ENCODE measurements at regions not wholly inside any gene's neighbourhood (a gene's known extent, or its start where the extent isn't known, plus 50 kb on each side); places are given as distances from the start of the nearest gene placed in this dataset.

GRCh38 chr3:117122609-117123008 is 413.0 kb downstream of the TUSC7 start:
- no peaks in the 10 kb centered on the region for H3K9me3 Mint-ChIP-seq
- H3K4me3 Mint-ChIP-seq = no peak overlapping the region
- peaks cover under 1% of the 10 kb centered on the region for H3K27me3 Mint-ChIP-seq (ENCODE audit: low read depth, poor library complexity)

GRCh38 chr3:117126460-117126859 is 416.9 kb downstream of the TUSC7 start:
- Mint-ChIP-seq H3K4me1 (peaks cover 60% of the 10 kb centered on the region), H3K27ac (no peak overlapping the region), H3K36me3 (ENCODE audit: low read depth) (no peaks in the 10 kb centered on the region), H3K4me3 (no peak overlapping the region), H3K27me3 (ENCODE audit: low read depth, poor library complexity) (no peaks in the 10 kb centered on the region), H3K9me3 (no peaks in the 10 kb centered on the region)
- DNase-seq = no peak
- TF ChIP-seq CTCF (IDR thresholded peaks at IDR 0.05) = no peak

More at GRCh38 chr3:117122609-117123008, 413.0 kb downstream of the TUSC7 start:
- TF ChIP-seq CTCF (IDR thresholded peaks at IDR 0.05) = no peak
- H3K4me1 Mint-ChIP-seq = peaks cover 34% of the 10 kb centered on the region
- H3K36me3 Mint-ChIP-seq (ENCODE audit: low read depth) = no peaks in the 10 kb centered on the region
- H3K27ac Mint-ChIP-seq = no peak overlapping the region
- DNase-seq = no peak

- no peak for DNase-seq
These were observed 417.5 kb downstream of the TUSC7 start for GRCh38 chr3:117126946-117127546.

GRCh38 chr3:117128133-117128532 is 418.6 kb downstream of the TUSC7 start:
- no peak for DNase-seq
- Mint-ChIP-seq H3K9me3 (no peaks in the 10 kb centered on the region), H3K4me1 (peaks cover 60% of the 10 kb centered on the region), H3K36me3 (ENCODE audit: low read depth) (no peaks in the 10 kb centered on the region), H3K27me3 (ENCODE audit: low read depth, poor library complexity) (no peaks in the 10 kb centered on the region), H3K4me3 (no peak overlapping the region), H3K27ac (no peak overlapping the region)
- no peak for TF ChIP-seq CTCF (IDR thresholded peaks at IDR 0.05)

More at GRCh38 chr3:117126946-117127546, 417.5 kb downstream of the TUSC7 start:
- Mint-ChIP-seq H3K4me1 (peaks cover 60% of the 10 kb centered on the region), H3K27me3 (ENCODE audit: low read depth, poor library complexity) (no peaks in the 10 kb centered on the region), H3K36me3 (ENCODE audit: low read depth) (no peaks in the 10 kb centered on the region), H3K27ac (no peak overlapping the region), H3K4me3 (no peak overlapping the region), H3K9me3 (no peaks in the 10 kb centered on the region)
- no peak for TF ChIP-seq CTCF (IDR thresholded peaks at IDR 0.05)

GRCh38 chr3:117128872-117129271 is 419.3 kb downstream of the TUSC7 start:
- Mint-ChIP-seq H3K4me3 (no peak overlapping the region), H3K27ac (no peak overlapping the region), H3K9me3 (no peaks in the 10 kb centered on the region), H3K36me3 (ENCODE audit: low read depth) (no peaks in the 10 kb centered on the region), H3K27me3 (ENCODE audit: low read depth, poor library complexity) (no peaks in the 10 kb centered on the region), H3K4me1 (peaks cover 56% of the 10 kb centered on the region)
- no peak for TF ChIP-seq CTCF (IDR thresholded peaks at IDR 0.05)
- no peak for DNase-seq

GRCh38 chr3:117129516-117129915 is 419.9 kb downstream of the TUSC7 start:
- Mint-ChIP-seq H3K27ac (peak overlapping the region; percentile 38), H3K4me1 (peaks cover 56% of the 10 kb centered on the region), H3K9me3 (no peaks in the 10 kb centered on the region), H3K27me3 (ENCODE audit: low read depth, poor library complexity) (no peaks in the 10 kb centered on the region), H3K36me3 (ENCODE audit: low read depth) (no peaks in the 10 kb centered on the region), H3K4me3 (no peak overlapping the region)
- TF ChIP-seq CTCF (IDR thresholded peaks at IDR 0.05) = no peak
- no peak for DNase-seq

Measured in nephron progenitor cell (in vitro differentiated cells).